CD4-positive, alpha-beta T cell treated with Interleukin-15 for 1 hour (primary cell): ENCODE measurements at regions not wholly inside any gene's neighbourhood (a gene's known extent, or its start where the extent isn't known, plus 50 kb on each side); places are given as distances from the start of the nearest gene placed in this dataset.
"Not testable (repeated sequence)": the region's sequence is repeated elsewhere in the genome, so short reads cannot be mapped to it uniquely, and the experiment has no call there.

Experiments
- DNase-seq: peaks from one replicate; pipeline ENCODE4 v3.0.0-alpha.2; 2020

DNA sequence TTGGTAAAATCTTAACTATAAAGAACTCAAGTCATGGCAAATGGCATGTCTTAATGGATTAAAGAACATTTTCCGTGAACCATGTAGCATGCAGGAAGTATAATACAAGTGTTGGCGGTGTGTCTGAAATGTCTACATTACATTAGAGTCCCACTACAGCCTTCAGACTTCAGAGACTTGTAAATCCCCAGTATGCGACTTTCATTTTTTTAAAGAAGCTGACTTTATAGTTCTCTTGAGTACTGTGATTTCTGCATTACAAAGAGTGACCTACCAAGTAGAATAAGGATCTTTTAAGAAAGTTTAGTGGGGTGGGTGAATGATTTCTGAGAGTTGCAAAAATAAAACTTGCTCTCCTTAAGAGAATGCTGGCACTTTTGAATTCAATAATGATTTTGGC lies 140.7 kb upstream of the FN1 start:
- DNase-seq = no peak

GRCh38 chr2:215573496-215573895 lies 137.6 kb upstream of the FN1 start:
- no peak for DNase-seq

DNA sequence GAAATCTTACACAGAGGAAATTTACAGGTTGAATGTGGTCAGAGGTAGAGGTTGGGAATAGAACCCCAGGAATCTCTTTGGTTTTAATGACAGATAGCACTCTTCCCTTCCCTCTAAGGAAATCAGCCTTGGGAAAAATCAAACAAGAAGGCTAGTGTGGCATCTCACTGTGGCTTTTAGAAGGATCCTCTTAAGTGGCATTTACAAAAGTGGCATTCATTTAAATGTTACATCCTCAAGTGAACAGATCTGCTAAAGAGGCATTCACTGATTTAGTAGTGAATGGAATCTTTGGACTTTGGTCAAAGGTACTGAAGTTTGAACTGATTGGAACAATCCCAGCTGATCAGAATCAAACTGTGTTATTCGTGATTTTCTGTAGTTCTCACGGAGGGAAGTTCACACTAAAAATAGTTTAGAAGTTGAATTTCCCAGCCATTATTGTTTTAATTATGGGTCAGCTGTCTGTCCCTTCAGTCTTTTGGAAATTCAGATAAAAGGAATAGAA lies 136.5 kb upstream of the FN1 start:
- DNase-seq = no peak

DNA sequence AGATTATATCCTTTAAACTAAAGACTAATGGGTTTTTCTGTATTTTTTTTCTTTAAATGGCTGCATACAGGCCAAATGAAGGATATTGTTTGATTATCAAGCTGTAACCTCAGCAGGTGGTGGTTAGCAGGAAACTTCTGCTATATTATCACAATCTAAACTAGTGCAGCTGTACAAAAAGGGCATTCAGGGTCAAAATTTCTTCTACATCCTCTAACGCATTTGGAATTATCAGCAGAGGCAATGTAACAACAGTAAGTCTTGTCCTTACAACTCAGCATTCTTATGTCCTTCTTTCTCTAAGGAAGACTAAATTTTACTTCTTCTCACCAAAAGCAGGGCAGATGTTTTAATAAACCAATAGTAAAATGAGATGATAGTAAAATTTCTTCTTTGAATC lies 135.8 kb upstream of the FN1 start:
- DNase-seq = no peak

GRCh38 chr2:215567504-215567903 lies 131.6 kb upstream of the FN1 start:
- no peak for DNase-seq

- DNase-seq = no peak
Measured at GRCh38 chr2:215565897-215566296, 130.0 kb upstream of the FN1 start.

DNA sequence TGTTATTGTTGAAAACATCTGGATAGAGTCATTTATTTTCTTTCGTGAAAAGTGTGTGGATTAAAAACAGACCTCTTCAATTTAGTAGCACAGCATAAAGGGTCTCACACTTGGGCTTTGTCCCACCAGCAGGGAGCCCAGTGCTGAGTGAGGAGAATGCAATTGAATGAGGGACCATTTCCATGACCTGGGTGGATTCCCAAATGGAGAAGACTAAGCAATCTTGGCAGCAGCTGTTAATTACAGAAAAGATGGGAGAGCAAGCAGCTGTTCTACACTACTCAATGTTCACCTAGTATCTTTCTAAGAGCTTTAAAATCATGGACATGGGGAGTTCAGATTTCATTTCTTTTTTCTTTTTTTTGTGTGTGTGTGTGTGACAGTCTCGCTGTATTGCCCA lies 121.8 kb upstream of the FN1 start:
- DNase-seq = no peak

GRCh38 chr2:215556979-215557378 lies 121.1 kb upstream of the FN1 start:
- DNase-seq = no peak

GRCh38 chr2:215554689-215555498 lies 119.0 kb upstream of the FN1 start:
- DNase-seq = no peak

GRCh38 chr2:215553946-215554345 lies 118.1 kb upstream of the FN1 start:
- no peak for DNase-seq

- no peak for DNase-seq
Measured at GRCh38 chr2:215552144-215552580, 116.3 kb upstream of the FN1 start.

- DNase-seq = no peak
Measured at GRCh38 chr2:215550331-215550730, 114.5 kb upstream of the FN1 start.

GRCh38 chr2:215548714-215549113 lies 112.8 kb upstream of the FN1 start:
- DNase-seq = no peak

GRCh38 chr2:215542690-215543089 lies 106.8 kb upstream of the FN1 start:
- no peak for DNase-seq

GRCh38 chr2:215540658-215541057 lies 104.8 kb upstream of the FN1 start:
- no peak for DNase-seq

DNA sequence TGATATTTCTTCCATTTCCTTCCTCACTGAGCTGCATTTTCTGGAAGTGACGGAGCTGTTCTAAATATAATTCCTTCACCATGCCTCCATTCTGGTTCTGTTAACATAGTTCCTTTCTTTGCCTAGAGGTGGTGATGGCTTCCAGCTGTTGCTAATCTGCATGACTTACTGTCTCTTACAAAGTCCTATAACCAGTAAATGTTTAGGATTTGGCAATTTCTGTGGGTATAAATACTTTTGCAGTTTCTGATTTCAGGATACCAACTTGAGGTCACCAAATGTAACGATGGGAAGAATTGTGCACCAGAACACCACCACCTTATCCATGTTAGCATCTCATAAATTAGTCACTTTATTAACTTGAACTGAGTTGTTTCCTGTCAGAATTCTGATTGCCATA lies 101.7 kb upstream of the FN1 start:
- no peak for DNase-seq

DNA sequence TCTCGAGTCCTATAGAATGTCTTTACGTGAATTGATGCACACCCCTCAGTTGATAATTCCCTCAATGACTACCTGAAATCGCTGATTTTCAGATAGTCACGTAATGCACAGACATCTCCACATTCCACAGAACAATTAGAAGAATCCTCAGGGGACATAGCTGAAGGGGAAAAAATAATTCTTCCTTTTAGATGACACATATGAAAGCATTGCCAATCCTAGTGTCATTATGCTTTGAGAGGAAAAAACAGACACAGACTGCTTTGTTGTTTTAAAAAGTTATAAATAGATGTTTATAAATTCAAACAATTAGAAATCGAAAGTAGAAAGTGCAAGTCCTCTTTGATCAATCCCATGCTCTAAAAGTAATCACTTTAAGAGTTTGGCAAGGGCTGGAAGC lies 100.6 kb upstream of the FN1 start:
- DNase-seq = no peak

GRCh38 chr2:215535741-215536140 lies 99.9 kb upstream of the FN1 start:
- no peak for DNase-seq

DNA sequence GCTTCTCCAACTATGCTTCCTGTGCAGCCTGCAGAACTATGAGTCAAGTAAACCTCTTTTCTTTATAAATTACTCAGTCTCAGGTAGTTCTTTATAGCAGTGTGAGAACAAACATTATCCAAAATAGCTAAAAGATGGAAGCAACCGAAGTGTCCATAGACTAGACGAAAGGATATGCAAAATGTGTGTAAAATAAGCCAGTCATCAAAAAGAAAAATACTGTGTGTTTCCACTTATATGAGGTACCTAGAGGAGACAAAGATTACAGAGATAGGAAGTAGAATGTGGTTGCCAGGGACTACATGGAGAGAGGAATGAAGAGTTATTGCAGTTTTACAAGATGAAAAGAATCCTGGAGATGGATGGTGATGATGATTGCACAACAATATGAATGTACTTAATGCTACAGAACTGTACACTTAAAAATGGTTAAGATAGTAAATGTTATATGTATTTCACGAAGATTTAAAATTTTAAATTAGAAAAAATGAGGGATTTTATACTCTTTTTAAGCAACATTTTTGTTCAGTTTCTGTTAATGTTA lies 99.3 kb upstream of the FN1 start:
- DNase-seq = no peak

DNA sequence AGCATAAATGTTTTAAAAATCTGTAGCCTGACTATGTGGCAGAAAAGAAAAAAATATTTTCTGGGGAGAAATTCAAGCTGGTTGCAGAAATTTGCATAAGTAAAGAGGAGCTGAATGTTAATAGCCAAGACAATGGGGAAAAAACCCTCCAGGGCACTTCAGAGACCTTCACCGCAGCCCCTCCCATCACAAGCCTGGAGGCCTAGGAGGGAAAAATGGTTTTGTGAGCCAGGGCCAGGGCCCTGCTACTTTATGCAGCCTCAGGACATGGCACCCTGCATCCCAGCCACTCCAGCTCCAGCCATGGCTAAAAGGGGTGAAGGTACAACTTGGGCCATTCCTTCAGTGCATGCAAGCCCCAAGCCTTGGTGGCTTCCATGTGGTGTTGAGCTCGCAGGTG lies 97.8 kb upstream of the FN1 start:
- not testable (repeated sequence) for DNase-seq

GRCh38 chr2:215532844-215533243 lies 97.0 kb upstream of the FN1 start:
- DNase-seq = no peak

DNA sequence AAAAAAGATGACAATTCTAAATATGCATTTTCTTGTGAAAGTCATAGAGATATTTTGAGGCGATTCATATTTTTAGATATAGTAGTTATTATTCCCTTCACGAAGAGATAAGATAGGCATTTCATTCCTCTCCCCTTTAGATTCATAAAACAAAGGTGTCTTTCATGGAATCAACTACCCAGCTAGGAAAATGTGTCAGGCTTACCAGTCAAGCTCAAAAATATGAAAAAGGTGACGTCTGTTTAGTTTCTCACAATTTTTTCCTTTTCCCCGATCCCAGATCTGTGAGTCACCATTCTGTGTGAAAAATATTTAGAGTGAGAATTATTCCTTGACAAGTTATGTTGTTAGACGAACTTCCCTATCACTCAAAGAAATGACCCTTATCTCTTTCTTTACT lies 95.4 kb upstream of the FN1 start:
- DNase-seq = no peak

DNA sequence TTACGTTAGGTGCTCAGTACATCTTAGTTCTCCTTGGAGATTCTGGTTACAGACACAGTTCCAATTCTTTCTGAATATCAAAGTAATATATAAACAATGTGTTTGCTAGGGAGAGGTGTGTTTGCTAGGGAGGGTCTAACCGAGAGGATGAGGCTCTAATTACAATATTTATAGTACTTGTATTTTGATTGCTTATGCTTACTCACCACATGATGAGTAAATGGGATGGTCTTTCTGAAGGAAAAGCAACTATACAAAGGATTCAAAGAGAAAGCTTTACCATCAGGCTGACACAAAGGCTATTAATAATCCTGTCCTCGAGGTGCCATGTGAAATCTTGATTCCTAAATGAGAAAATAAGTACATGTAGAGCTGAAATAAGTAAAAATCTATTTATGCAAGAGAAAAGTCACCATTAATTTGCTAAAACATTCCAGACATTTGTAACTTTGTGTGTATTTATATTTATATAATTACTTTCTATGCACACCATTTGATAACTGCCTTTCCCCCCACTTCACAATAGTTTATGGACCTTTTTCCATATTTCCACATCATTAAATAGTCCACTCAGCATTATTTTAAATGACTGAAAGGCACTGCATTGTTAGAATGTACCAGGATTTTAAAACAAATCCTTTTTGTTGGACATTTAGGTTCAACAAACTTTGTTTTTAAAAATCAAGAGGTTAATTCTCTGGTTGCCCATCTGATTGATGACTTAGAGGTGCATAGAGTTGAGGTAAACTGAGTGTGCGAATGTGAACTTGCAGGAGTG lies 94.5 kb upstream of the FN1 start:
- DNase-seq = no peak

- DNase-seq = no peak
Measured at GRCh38 chr2:215529271-215529670, 93.4 kb upstream of the FN1 start.
